ENCODE measurements at regions not wholly inside any gene's neighbourhood (a gene's known extent, or its start where the extent isn't known, plus 50 kb on each side); places are given as distances from the start of the nearest gene placed in this dataset.

GRCh38 chr4:54589586-54589985 lies 68.2 kb upstream of the KIT start:
- TF ChIP-seq CTCF (IDR thresholded peaks at IDR 0.05) (no peak), RFX5 (IDR thresholded peaks at IDR 0.05) (no peak), POLR2AphosphoS2 (conservative IDR thresholded peaks at IDR 0.05; ENCODE audit: low read length) (no peak), RNF2 (IDR thresholded peaks at IDR 0.05; ENCODE audit: borderline replicate concordance, low read depth) (no peak), NR3C1 (IDR thresholded peaks at IDR 0.05) (no peak), SREBF2 (IDR thresholded peaks at IDR 0.05) (no peak), MYC (IDR thresholded peaks at IDR 0.05; ENCODE audit: borderline replicate concordance, low read length) (no peak), POLR2A (IDR thresholded peaks at IDR 0.05; ENCODE audit: low read length) (no peak), CHD2 (IDR thresholded peaks at IDR 0.05; ENCODE audit: low read length, partially characterized antibody) (no peak), EHMT2 (IDR thresholded peaks at IDR 0.05; ENCODE audit: low read depth) (no peak), JUN (IDR thresholded peaks at IDR 0.05) (no peak)
- TF ChIP-seq, protein P1, sequence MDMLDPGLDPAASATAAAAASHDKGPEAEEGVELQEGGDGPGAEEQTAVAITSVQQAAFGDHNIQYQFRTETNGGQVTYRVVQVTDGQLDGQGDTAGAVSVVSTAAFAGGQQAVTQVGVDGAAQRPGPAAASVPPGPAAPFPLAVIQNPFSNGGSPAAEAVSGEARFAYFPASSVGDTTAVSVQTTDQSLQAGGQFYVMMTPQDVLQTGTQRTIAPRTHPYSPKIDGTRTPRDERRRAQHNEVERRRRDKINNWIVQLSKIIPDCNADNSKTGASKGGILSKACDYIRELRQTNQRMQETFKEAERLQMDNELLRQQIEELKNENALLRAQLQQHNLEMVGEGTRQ (IDR thresholded peaks at IDR 0.05): no peak
- TF ChIP-seq, protein P2, sequence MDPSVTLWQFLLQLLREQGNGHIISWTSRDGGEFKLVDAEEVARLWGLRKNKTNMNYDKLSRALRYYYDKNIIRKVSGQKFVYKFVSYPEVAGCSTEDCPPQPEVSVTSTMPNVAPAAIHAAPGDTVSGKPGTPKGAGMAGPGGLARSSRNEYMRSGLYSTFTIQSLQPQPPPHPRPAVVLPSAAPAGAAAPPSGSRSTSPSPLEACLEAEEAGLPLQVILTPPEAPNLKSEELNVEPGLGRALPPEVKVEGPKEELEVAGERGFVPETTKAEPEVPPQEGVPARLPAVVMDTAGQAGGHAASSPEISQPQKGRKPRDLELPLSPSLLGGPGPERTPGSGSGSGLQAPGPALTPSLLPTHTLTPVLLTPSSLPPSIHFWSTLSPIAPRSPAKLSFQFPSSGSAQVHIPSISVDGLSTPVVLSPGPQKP (IDR thresholded peaks at IDR 0.05; ENCODE audit: low read depth, low read length): no peak
- TF ChIP-seq, protein P3, sequence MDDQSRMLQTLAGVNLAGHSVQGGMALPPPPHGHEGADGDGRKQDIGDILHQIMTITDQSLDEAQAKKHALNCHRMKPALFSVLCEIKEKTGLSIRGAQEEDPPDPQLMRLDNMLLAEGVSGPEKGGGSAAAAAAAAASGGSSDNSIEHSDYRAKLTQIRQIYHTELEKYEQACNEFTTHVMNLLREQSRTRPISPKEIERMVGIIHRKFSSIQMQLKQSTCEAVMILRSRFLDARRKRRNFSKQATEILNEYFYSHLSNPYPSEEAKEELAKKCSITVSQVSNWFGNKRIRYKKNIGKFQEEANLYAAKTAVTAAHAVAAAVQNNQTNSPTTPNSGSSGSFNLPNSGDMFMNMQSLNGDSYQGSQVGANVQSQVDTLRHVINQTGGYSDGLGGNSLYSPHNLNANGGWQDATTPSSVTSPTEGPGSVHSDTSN (IDR thresholded peaks at IDR 0.05): no peak

Measured in A549 (cell line).